ENCODE measurements at regions not wholly inside any gene's neighbourhood (a gene's known extent, or its start where the extent isn't known, plus 50 kb on each side); places are given as distances from the start of the nearest gene placed in this dataset.

DNA sequence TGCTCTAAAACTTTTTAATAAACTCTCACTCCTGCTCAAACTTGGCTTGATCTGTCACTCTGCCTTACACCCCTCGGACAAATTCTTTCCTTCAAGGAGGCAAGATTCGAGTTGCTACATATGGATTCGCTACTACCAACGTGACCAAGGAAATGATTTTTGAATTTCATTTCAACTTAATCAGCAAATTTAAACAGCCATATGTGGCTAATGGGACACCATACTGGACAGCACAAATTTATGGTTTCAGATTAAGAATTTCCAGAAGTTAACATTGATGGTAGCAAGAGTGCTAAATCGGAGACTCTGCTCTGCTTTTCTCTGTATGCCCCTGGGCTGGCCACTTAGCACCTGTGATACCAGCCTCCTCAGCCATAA, 318.2 kb upstream of the PSMD7 start:
- TF ChIP-seq, protein P1, sequence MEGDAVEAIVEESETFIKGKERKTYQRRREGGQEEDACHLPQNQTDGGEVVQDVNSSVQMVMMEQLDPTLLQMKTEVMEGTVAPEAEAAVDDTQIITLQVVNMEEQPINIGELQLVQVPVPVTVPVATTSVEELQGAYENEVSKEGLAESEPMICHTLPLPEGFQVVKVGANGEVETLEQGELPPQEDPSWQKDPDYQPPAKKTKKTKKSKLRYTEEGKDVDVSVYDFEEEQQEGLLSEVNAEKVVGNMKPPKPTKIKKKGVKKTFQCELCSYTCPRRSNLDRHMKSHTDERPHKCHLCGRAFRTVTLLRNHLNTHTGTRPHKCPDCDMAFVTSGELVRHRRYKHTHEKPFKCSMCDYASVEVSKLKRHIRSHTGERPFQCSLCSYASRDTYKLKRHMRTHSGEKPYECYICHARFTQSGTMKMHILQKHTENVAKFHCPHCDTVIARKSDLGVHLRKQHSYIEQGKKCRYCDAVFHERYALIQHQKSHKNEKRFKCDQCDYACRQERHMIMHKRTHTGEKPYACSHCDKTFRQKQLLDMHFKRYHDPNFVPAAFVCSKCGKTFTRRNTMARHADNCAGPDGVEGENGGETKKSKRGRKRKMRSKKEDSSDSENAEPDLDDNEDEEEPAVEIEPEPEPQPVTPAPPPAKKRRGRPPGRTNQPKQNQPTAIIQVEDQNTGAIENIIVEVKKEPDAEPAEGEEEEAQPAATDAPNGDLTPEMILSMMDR (conservative IDR thresholded peaks at IDR 0.05; ENCODE audit: low read depth in 2 of 2) = no peak
- no peak for TF ChIP-seq EZH2 (IDR thresholded peaks at IDR 0.05; ENCODE audit: low read depth, unreplicated experiment)
- TF ChIP-seq, protein P2, sequence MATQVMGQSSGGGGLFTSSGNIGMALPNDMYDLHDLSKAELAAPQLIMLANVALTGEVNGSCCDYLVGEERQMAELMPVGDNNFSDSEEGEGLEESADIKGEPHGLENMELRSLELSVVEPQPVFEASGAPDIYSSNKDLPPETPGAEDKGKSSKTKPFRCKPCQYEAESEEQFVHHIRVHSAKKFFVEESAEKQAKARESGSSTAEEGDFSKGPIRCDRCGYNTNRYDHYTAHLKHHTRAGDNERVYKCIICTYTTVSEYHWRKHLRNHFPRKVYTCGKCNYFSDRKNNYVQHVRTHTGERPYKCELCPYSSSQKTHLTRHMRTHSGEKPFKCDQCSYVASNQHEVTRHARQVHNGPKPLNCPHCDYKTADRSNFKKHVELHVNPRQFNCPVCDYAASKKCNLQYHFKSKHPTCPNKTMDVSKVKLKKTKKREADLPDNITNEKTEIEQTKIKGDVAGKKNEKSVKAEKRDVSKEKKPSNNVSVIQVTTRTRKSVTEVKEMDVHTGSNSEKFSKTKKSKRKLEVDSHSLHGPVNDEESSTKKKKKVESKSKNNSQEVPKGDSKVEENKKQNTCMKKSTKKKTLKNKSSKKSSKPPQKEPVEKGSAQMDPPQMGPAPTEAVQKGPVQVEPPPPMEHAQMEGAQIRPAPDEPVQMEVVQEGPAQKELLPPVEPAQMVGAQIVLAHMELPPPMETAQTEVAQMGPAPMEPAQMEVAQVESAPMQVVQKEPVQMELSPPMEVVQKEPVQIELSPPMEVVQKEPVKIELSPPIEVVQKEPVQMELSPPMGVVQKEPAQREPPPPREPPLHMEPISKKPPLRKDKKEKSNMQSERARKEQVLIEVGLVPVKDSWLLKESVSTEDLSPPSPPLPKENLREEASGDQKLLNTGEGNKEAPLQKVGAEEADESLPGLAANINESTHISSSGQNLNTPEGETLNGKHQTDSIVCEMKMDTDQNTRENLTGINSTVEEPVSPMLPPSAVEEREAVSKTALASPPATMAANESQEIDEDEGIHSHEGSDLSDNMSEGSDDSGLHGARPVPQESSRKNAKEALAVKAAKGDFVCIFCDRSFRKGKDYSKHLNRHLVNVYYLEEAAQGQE (IDR thresholded peaks at IDR 0.05; ENCODE audit: unreplicated experiment) = no peak
- TF ChIP-seq POLR2AphosphoS5 (IDR thresholded peaks at IDR 0.05; ENCODE audit: low read depth) = no peak
- no peak for TF ChIP-seq STAT1 (IDR thresholded peaks at IDR 0.05; ENCODE audit: unreplicated experiment)
- no peak for TF ChIP-seq EZH2phosphoT487 (IDR thresholded peaks at IDR 0.05; ENCODE audit: unreplicated experiment)
- no peak for TF ChIP-seq ZNF114 (CRISPR knock-in tag; IDR thresholded peaks at IDR 0.05)
- no peak for TF ChIP-seq ZNF331 (CRISPR knock-in tag; IDR thresholded peaks at IDR 0.05; ENCODE audit: low read depth)
